HG03139 (cell line): ENCODE measurements at regions not wholly inside any gene's neighbourhood (a gene's known extent, or its start where the extent isn't known, plus 50 kb on each side); places are given as distances from the start of the nearest gene placed in this dataset.

Experiments used
- ATAC-seq: cut with Tn5 transposase; IDR thresholded peaks from one replicate; pipeline ENCODE4 v1.9.1; 2021; ENCODE audit not compliant: unreplicated experiment

DNA sequence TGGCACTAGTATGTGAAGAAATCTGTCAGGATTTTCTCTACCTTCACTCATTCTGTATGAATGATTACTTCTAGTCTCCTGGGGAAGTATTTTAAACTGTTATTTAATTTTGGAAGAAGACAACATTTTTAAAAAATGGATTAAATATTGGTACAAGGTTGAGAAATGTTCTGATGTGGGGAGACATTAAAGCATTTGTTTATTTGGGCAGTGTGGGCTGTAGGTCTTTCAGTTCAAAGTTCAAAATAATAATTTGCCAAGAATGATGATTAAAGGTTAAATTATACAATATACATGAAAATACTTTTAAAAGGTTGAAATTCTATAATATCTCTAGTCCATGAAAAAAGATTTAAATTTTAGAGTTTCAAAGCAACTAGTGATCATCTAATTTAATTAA, 194.7 kb downstream of the NHLRC3 start:
- no peak for ATAC-seq

GRCh38 chr13:39233519-39233918, 195.3 kb downstream of the NHLRC3 start:
- ATAC-seq: no peak

DNA sequence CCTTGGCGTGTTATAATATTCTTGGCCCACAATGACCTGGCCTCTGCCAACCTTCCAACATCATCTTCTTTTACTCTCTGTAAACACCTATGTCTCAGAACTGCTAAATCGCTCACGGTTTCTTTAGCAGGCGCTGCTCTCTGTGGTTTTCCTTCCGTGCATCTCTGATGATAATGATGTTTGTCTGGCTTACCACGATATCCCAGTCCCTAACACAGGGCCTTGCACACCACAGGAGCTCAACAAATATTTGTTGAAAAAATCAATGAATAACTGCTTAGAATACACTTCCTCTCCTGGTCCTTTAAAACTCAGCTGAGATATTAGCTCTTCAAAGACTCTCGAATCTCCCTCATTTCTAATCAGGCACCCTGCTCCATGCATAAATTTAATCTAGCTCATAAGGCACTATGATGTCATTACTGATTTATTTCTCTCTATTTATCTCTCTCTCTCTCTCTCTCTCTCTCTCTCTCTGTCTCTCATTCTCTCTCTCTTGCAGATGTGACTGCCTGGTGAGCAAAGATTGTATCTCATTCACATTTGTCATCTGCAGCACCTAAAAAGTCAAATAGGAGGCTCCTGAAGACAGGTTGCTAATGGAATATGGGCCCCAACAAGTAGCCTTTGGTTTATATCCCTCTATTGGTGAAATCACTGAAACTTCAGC, 206.4 kb downstream of the NHLRC3 start:
- no peak for ATAC-seq

DNA sequence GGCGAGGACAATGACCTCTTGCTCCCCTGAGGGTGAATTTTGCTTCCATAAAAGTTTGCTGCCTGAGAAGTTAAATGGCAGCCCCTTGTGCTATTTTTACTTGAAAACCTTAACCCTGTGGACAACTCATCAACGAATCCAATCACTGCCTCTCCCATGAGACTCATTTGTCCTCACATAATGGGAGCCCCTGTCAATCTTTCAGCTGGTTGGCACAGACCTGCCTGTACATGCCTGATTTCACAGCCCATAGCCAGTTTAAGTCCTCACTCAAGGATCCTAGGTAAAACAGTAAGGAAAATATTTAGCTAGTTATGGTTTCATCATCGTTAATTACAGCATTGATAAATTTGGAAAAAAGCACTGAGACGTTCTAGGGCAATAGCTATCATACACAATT, 207.4 kb downstream of the NHLRC3 start:
- no peak for ATAC-seq

- ATAC-seq: no peak
These were observed 211.7 kb downstream of the NHLRC3 start for GRCh38 chr13:39249982-39250381.

- no peak for ATAC-seq
These were observed 212.2 kb downstream of the NHLRC3 start for GRCh38 chr13:39250440-39250839.

DNA sequence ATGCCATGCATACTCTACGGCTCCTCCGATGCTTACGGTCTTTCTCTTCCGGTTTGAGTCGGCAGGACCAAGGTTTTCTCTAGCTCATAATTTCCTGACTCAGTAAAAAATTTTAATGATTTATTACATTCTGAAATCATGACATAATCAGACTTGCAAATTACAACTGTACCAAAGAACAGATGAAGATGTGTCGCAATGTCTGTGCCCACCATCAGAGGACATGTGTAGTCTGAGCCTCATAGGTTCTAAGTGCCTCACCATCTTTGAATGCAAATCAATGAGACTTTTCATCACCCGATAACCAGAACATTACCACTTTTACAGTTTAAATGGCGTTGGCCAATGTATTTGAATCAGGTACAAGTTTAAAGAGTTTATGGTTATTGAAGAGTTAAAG, 213.1 kb downstream of the NHLRC3 start:
- ATAC-seq: no peak

- no peak for ATAC-seq
These were observed 215.5 kb downstream of the NHLRC3 start for GRCh38 chr13:39253774-39254173.

DNA sequence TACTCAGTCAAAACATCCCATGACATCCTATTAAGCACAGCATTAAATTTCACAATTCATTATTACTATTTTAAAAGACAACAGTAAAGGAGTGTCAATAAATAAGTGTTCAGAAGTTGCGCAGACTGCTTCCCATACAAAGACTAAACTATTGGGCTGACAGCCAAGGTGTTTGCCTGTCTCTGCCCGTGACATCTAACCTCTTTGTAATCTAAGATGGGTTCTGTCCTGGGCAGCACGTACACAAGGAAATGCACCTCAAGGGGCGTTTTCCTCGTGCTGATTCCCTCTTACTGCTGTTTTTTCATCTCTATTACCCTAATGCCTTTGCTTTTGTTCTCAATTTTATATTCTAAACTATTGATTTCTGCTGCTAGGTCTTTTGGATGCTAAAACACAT, 216.3 kb downstream of the NHLRC3 start:
- no peak for ATAC-seq

- no peak for ATAC-seq
These were observed 219.4 kb downstream of the NHLRC3 start for GRCh38 chr13:39257642-39258041.

DNA sequence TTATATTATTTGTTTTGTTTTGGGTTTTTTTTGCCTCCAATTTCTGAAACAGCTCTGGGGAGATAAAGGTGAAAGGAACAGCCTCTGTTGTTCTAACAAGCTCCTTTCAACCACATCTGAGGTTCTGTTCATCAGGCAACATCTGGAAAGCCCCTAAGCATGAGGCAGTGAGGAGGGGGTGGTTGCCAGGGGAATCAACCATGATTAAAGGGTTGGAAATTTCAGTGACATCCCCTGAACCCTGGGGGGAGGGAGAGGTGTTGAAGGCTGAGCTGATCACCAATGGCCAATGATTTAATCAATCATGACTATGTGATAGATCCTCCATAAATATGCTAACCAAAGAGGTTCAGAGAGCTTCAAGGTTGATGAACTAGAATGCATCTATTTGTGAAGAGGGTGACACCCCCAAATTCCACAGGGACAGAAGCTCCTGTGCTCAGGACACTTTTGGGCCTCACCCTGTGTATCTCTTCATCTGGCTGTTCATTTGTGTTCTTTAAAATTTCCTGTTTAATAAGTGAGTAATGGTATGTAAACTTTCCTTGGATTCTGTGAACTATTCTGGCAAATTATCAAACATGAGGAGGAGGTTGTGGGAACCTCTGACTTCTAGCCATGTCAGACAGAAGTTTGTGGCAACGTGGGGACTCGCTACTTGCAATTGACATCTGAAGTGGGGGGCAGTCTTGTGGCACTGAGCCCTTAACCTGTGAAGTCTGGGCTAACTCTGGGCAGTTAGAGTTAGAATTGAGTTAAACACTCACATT, 221.3 kb downstream of the NHLRC3 start:
- no peak for ATAC-seq

DNA sequence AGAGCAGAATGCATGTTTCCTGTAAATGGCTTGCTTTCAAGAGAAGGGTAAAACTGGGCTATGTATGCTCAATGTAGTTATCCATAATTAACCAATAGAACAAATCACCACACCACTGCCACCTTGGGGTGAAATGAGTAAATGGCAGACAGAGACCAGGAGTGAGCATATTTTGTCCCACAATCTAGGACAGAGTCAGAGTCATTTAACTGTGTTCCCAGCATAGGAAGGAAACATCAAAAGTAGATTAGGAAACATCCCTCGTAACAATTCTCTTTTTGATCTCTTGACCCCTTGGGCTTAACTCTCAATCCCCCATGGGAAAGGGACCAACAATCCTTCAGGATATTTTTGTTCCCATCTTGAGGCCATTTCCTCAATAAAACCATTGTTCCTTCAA, 224.8 kb downstream of the NHLRC3 start:
- peak; percentile 78 for ATAC-seq

- no peak for ATAC-seq
These were observed 225.3 kb downstream of the NHLRC3 start for GRCh38 chr13:39263531-39263930.

DNA sequence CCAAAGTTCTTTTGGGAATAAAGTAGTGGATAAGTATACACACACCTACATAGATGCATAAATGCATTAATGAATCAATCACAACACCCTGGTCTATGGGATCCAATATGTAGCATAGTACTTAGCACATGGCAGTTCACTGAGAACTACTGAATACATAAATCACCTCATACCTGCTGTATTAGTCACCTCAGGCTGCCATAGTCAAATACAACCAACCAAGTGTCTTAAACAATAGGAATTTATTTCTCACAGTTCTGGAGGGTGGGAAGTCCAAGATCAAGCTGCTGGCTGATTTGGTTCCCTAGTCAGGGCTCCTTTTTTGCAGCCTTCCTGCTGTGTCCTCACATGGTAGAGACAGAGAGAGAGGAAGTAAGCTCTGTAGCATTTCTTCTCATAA, 228.2 kb downstream of the NHLRC3 start:
- no peak for ATAC-seq

DNA sequence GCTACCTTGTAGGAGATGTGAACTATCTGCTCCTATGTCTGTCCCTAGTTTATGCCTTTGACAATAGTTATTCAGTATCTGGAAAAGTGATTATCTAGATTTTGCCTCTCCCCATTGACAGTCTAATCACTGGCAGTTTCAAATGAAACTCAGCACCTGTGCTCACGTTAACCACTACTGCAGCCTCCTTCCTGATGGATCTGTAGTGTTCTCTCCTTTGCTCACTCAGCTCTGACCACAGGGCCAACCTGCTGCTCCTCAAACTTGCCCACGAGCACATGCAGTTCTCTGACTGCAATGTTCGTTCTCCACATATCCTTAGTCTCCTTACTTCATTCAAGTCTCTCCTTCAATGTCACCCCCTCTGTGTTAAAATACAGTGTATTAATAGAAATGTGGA, 230.1 kb downstream of the NHLRC3 start:
- no peak for ATAC-seq

DNA sequence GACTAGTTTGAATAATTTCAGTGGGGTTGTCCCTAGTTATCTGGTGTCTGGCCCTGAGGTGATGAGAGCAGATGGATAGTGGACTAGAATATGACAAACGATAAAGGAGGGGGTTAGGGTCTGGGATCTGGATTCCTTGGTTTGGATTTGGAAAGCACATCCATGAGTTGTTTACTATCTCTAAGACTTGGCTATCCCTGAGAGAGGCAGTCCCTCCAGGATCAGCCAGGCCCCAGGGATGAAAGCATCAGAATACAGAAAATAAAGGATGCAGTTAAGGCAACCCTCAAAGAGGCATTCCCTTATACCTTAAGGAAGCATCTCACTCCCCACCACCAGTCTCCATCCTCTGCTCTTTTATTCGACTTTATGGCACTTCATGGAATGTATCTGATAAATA, 230.7 kb downstream of the NHLRC3 start:
- no peak for ATAC-seq

DNA sequence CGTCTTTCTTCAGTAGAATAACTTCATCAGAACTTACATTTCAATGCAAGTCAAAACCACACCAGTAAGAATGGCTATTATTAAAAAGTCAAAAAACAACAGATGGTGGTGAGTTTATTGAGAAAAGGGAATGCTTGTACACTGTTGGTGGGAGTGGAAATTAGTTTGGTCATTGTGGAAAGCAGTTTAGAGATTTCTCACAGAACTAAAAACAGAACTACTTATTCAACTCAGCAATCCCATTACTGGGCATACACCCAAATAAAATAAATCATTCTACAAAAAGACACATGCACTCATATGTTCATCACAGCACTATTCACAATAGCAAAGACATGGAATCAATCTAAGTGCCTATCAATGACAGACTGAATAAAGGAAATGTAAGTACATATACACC, 231.2 kb downstream of the NHLRC3 start:
- ATAC-seq: no peak

GRCh38 chr13:39272994-39273393, 234.7 kb downstream of the NHLRC3 start:
- no peak for ATAC-seq

- no peak for ATAC-seq
These were observed 235.9 kb downstream of the NHLRC3 start for GRCh38 chr13:39273953-39274738.

DNA sequence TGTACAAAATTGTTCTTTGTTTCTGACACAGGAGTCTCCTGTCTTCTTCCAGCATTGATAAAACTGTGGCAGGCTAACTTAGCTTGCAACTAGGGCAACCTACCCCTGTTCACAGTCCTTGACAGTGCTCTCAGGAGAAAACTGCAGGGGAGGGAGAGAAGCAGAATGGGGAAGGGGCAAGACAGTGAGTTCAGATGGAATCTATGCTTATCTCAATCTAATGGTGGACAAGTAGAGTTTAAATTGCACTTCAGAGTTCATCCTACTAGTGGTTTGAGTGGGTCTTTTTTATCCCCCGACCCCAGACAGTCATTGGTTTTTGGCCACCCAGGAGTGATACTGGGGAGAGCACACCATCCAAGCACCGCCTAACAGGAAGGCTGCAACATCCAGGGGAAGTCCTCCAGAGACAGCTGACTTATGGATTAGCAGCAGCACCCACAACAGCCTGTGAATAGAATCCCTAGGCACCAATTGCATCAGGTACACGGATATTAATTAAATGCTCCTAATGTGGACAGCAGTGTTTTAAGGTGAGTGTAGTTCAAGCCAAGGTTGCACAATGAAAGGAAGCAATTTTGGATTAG, 236.6 kb downstream of the NHLRC3 start:
- ATAC-seq: no peak

DNA sequence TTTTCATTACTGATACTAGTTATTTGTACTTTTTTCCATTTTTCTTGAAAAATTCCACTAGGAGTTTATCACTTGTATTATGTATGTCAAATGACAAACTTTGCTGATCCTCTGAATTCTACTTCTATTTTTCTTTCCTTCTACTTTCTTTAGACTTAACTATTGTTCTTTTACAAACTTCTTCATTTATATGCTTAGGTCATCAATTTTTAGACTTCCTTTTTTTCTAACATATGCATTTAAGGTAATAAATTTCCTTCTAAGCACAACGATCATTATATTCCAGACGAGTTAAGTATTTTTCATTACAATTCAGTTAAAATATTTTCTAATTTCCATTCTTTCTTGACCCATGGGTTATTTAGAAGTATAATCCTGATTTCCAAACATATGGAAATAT, 240.8 kb downstream of the NHLRC3 start:
- ATAC-seq: no peak
